H9 (cell line): ENCODE measurements at regions not wholly inside any gene's neighbourhood (a gene's known extent, or its start where the extent isn't known, plus 50 kb on each side); places are given as distances from the start of the nearest gene placed in this dataset.

Source experiments
- DNase-seq: peaks from one replicate; pipeline ENCODE4 v3.0.0-alpha.2; 2017
- H2AFZ ChIP-seq: one replicate; pipeline ENCODE4 v1.6.1; 2013; ENCODE audit warnings: mild to moderate bottlenecking, low read length, control low read depth, moderate library complexity
- H2AK5ac ChIP-seq: 2 replicates; pipeline ENCODE4 v1.6.1; 2013; ENCODE audit warnings: low read length, control low read depth, mixed read lengths; ENCODE audit not compliant: insufficient read length
- H2BK120ac ChIP-seq: one replicate; pipeline ENCODE4 v1.6.1; 2013; ENCODE audit warnings: low read depth, mild to moderate bottlenecking, low read length, control low read depth, inconsistent platforms; ENCODE audit not compliant: poor library complexity, severe bottlenecking
- H2BK12ac ChIP-seq: 2 replicates; pipeline ENCODE4 v1.6.1; 2013; ENCODE audit warnings: low read length, control low read depth, mixed read lengths, low read depth; ENCODE audit not compliant: insufficient read length
- H2BK15ac ChIP-seq: 2 replicates; pipeline ENCODE4 v1.6.1; 2013; ENCODE audit warnings: low read depth, low read length, control low read depth
- H2BK20ac ChIP-seq: one replicate; pipeline ENCODE4 v1.6.1; 2013; ENCODE audit warnings: low read depth, mild to moderate bottlenecking, low read length, control low read depth, inconsistent platforms; ENCODE audit not compliant: poor library complexity, severe bottlenecking
- H2BK5ac ChIP-seq: 2 replicates; pipeline ENCODE4 v1.6.1; 2013; ENCODE audit warnings: low read length, control low read depth, mixed read lengths; ENCODE audit not compliant: insufficient read length
- H3K14ac ChIP-seq: 2 replicates; pipeline ENCODE4 v1.6.1; 2013; ENCODE audit warnings: low read length, control low read depth; ENCODE audit not compliant: insufficient read depth
- H3K18ac ChIP-seq: 2 replicates; pipeline ENCODE4 v1.6.1; 2013; ENCODE audit warnings: low read depth, mild to moderate bottlenecking, mixed read lengths, low read length, control low read depth; ENCODE audit not compliant: insufficient read length
- H3K23ac ChIP-seq: 2 replicates; pipeline ENCODE4 v1.6.1; 2013; ENCODE audit warnings: low read length, control low read depth, mixed read lengths, low read depth; ENCODE audit not compliant: insufficient read length
- H3K23me2 ChIP-seq: 2 replicates; pipeline ENCODE4 v1.6.1; 2013; ENCODE audit warnings: low read depth, mild to moderate bottlenecking, mixed read lengths, low read length, control low read depth; ENCODE audit not compliant: insufficient read length, poor library complexity, severe bottlenecking
- H3K27ac ChIP-seq: 2 replicates; pipeline ENCODE4 v1.5.1; 2013; ENCODE audit warnings: low read length, control low read depth, mixed read lengths, low read depth; ENCODE audit not compliant: insufficient read length
- H3K27me3 ChIP-seq: 2 replicates; pipeline ENCODE4 v1.6.1; 2013; ENCODE audit warnings: low read length, control low read depth, inconsistent platforms; ENCODE audit not compliant: insufficient read depth
- H3K4ac ChIP-seq: 2 replicates; pipeline ENCODE4 v1.6.1; 2013; ENCODE audit warnings: low read depth, mild to moderate bottlenecking, control low read depth, inconsistent platforms, low read length, moderate library complexity
- H3K4me1 ChIP-seq: 2 replicates; pipeline ENCODE4 v1.6.1; 2013; ENCODE audit warnings: low read length, control low read depth, inconsistent platforms; ENCODE audit not compliant: insufficient read depth
- H3K4me2 ChIP-seq: 2 replicates; pipeline ENCODE4 v1.6.1; 2013; ENCODE audit warnings: low read length, control low read depth, mixed read lengths; ENCODE audit not compliant: insufficient read length, insufficient read depth
- H3K56ac ChIP-seq: 2 replicates; pipeline ENCODE4 v1.6.1; 2013; ENCODE audit warnings: low read depth, mild to moderate bottlenecking, mixed read lengths, low read length, control low read depth; ENCODE audit not compliant: insufficient read length
- H3K79me1 ChIP-seq: 2 replicates; pipeline ENCODE4 v1.6.1; 2013; ENCODE audit warnings: low read depth, mild to moderate bottlenecking, moderate library complexity, low read length, control low read depth, inconsistent platforms; ENCODE audit not compliant: insufficient read depth, poor library complexity, severe bottlenecking
- H3K79me2 ChIP-seq: 2 replicates; pipeline ENCODE4 v1.6.1; 2013; ENCODE audit warnings: low read length, control low read depth, inconsistent platforms; ENCODE audit not compliant: insufficient read depth
- H3K9ac ChIP-seq: 2 replicates; pipeline ENCODE4 v1.6.1; 2013; ENCODE audit warnings: low read length, control low read depth, mixed read lengths; ENCODE audit not compliant: insufficient read length; ENCODE audit errors: extremely low read depth
- H3K9me3 ChIP-seq: one replicate; pipeline ENCODE4 v1.6.1; 2013; ENCODE audit warnings: low read depth, low read length, inconsistent platforms; ENCODE audit not compliant: control insufficient read depth
- H3T11ph ChIP-seq: one replicate; pipeline ENCODE4 v1.6.1; 2013; ENCODE audit warnings: mild to moderate bottlenecking, low read length, control low read depth, inconsistent platforms
- H4K20me1 ChIP-seq: one replicate; pipeline ENCODE4 v1.6.1; 2013; ENCODE audit not compliant: control insufficient read depth, insufficient read length, insufficient read depth
- H4K5ac ChIP-seq: 2 replicates; pipeline ENCODE4 v1.6.1; 2013; ENCODE audit warnings: low read depth, mild to moderate bottlenecking, mixed read lengths, low read length, control low read depth; ENCODE audit not compliant: insufficient read length
- H4K8ac ChIP-seq: replicated peaks from 2 replicates; pipeline ENCODE4 v1.6.1; 2013; ENCODE audit warnings: low read length, control low read depth, mixed read lengths, low read depth; ENCODE audit not compliant: insufficient read length
- H4K91ac ChIP-seq: 2 replicates; pipeline ENCODE4 v1.6.1; 2013; ENCODE audit warnings: low read depth, mild to moderate bottlenecking, moderate library complexity, mixed read lengths, low read length, control low read depth; ENCODE audit not compliant: insufficient read length
- H3K27ac Mint-ChIP-seq, 3 experiments: 2 replicates in 2 of 3; 3 replicates in 1 of 3; pipeline ENCODE4 v1.8.0; 2020 to 2021; ENCODE audit warnings: mixed read lengths in 3 of 3, mild to moderate bottlenecking in 1 of 3, moderate library complexity in 1 of 3
- H3K27me3 Mint-ChIP-seq: 2 replicates; pipeline ENCODE4 v1.8.0; 2021; ENCODE audit warnings: low read depth, mild to moderate bottlenecking, moderate library complexity, mixed read lengths
- H3K36me3 Mint-ChIP-seq, 3 experiments: 2 replicates in 2 of 3; 3 replicates in 1 of 3; pipeline ENCODE4 v1.8.0; 2020 to 2021; ENCODE audit warnings: low read depth in 3 of 3, mixed read lengths in 3 of 3; ENCODE audit not compliant: insufficient read depth in 1 of 3
- H3K4me1 Mint-ChIP-seq, 2 experiments: 2 replicates each; pipeline ENCODE4 v1.8.0; 2020; ENCODE audit warnings: mixed read lengths in 2 of 2
- H3K4me3 Mint-ChIP-seq, 2 experiments: 2 replicates in 1 of 2; 3 replicates in 1 of 2; pipeline ENCODE4 v1.8.0; 2020 to 2021; ENCODE audit warnings: mild to moderate bottlenecking in 2 of 2, mixed read lengths in 2 of 2, moderate library complexity in 1 of 2
- H3K9me3 Mint-ChIP-seq, 2 experiments: 2 replicates in 1 of 2; 3 replicates in 1 of 2; pipeline ENCODE4 v1.8.0; 2020; ENCODE audit warnings: mild to moderate bottlenecking in 2 of 2, mixed read lengths in 2 of 2, moderate library complexity in 1 of 2
- CTCF ChIP-seq: fragments of 200-600 bp; sonication (generic); conservative IDR thresholded peaks from 3 replicates; pipeline ENCODE4 v1.8.0; 2021; ENCODE audit warnings: antibody characterized with exemption, mild to moderate bottlenecking
- WGBS: extraction: QIAGEN DNeasy Blood & Tissue Kit; methylation state at CpG from one replicate; pipeline ENCODE4 v1.1.7; 2013; ENCODE audit warnings: missing lambda C conversion rate, low lambda C conversion rate, mixed read lengths; ENCODE audit not compliant: insufficient read length; ENCODE audit errors: extremely low coverage; 5-methylcytosine and 5-hydroxymethylcytosine counted together

DNA sequence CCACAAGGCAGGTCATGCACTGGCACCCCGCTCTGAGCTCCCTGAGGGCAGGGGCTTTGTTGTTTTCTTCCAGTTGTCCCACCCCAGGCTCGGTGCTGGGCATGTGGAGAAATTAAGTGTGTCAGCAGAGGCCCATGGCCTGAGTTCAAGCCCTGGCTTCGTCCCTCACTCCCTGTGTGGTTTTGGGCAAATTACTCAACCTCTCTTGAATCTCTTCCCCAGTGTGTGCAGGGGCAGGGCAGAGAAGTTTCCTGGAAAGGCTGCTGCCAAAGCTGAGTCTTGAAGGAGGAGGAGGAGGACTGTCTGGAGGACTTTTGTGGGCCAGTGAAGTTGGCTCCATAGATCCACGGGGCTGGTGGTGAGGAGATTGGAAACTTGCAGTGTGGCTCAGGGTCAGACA, 138.1 kb upstream of the E2F8 start:
- no peak overlapping the region for H3T11ph ChIP-seq
- Mint-ChIP-seq H3K36me3 (no peaks in the 10 kb centered on the region), H3K27me3 (peaks cover 2% of the 10 kb centered on the region), H3K9me3 (no peaks in the 10 kb centered on the region), H3K4me1 (peaks cover 0 to 4% of the 10 kb centered on the region in 2 experiments; a peak in 3 of 4 replicates), H3K4me3 (no peak overlapping the region), H3K27ac (no peak overlapping the region; a peak in 1 of 7 replicates)
- no peak overlapping the region for H3K14ac ChIP-seq
- no peaks in the 10 kb centered on the region for H3K23me2 ChIP-seq
- H3K23ac ChIP-seq = no peak overlapping the region
- no peaks in the 10 kb centered on the region for H3K27me3 ChIP-seq
- H3K79me1 ChIP-seq = no peaks in the 10 kb centered on the region
- H3K4me2 ChIP-seq = no peak overlapping the region
- H3K4ac ChIP-seq = no peak overlapping the region
- H3K56ac ChIP-seq = no peak overlapping the region
- no peak overlapping the region for H4K8ac ChIP-seq
- no peaks in the 10 kb centered on the region for H3K79me2 ChIP-seq
- H2AFZ ChIP-seq = no peak overlapping the region
- WGBS = no CpG with 5 or more reads among the region's 4 CpGs
- no peak for DNase-seq
- H3K9ac ChIP-seq = no peak overlapping the region
- H2BK5ac ChIP-seq = no peak overlapping the region
- no peak overlapping the region for H2BK120ac ChIP-seq
- no peak for TF ChIP-seq CTCF
- H4K5ac ChIP-seq = no peak overlapping the region
- H4K91ac ChIP-seq = no peak overlapping the region
- H3K18ac ChIP-seq = no peak overlapping the region
- no peaks in the 10 kb centered on the region for H3K9me3 ChIP-seq
- H2BK15ac ChIP-seq = no peak overlapping the region
- no peak overlapping the region for H3K27ac ChIP-seq
- no peak overlapping the region for H2AK5ac ChIP-seq
- H2BK12ac ChIP-seq = no peak overlapping the region
- H2BK20ac ChIP-seq = no peak overlapping the region
- H3K4me1 ChIP-seq = no peaks in the 10 kb centered on the region
- no peaks in the 10 kb centered on the region for H4K20me1 ChIP-seq
